Left renal pelvis (tissue), 4 donors: ENCODE measurements at regions not wholly inside any gene's neighbourhood (a gene's known extent, or its start where the extent isn't known, plus 50 kb on each side); places are given as distances from the start of the nearest gene placed in this dataset.

Experiments used
- DNase-seq, 4 donors: peaks; one replicate each; pipeline ENCODE4 v3.0.0-alpha.2; 2013; ENCODE audit warnings: low read depth in 4 of 4, low spot score in 3 of 4

DNA sequence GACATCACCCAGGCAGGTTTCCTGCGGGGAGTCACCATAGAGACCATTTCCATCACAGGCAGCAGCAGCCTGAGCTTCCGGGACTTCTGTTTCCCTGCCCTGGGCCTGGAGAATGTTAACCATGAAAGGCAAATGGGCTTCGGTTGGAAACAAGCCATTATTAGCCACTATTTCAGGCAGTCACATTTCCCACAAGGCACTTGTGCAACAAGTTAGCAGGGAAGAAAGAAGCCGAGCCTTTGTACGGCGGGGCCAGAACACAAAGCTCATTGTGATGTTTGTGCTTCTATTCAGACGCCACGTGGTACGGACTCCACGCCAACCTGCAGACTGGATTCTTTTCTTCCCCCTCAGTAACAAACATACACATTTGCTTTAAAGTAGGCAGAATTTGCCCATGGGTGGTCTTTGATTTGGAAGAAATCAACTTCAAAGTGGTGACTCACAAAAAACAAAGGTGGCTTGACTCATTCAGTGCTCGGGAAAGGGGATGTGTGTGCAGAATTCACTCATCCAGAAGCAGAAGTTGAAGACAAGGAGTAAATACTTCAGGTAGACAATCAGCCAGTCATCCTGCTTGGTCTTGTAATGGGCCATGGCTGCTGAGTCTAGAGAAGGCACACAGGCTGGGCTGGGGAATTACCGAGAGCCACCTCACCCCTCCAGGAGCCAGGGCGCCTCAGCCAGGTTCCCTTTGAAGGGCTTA, 154.2 kb upstream of the PRMT8 start:
- no peak for DNase-seq

DNA sequence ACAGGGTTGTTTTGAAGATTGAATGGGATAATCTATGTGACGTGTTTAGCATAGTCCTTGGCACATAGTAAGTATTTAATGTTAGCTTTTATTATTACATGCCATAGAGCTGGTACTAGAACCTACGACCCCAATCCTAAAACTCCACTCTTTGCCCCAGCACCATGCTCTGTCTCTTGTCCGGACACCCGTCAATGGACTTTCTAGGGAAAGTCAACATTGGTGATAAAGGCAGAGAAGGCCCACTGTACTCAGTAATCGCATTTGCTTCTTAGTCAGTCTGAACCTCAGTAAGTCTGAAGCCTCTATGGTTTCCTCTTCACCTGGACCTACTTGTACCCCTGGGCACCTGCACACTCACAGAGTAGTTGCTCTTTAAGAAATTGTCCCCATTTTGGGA, 153.1 kb upstream of the PRMT8 start:
- no peak for DNase-seq

DNA sequence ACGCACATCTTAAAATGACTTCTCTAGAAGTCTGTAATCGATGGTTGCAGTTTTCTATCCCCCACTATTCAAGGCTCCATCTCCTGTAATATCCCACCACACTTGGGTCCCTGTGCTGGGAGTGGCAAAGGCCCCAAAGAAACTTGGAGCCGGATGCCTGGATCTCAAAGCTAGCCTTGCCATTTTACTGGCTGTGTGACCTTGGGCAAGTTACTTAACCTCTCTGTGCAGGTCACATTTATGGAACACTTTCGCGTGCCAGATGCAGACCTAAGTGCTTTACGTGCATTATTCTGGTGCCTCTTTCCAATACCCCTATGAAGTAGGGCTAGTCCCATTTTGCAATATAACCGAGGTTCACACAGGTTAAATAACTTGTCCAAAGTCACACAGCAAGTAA, 151.8 kb upstream of the PRMT8 start:
- no peak for DNase-seq

DNA sequence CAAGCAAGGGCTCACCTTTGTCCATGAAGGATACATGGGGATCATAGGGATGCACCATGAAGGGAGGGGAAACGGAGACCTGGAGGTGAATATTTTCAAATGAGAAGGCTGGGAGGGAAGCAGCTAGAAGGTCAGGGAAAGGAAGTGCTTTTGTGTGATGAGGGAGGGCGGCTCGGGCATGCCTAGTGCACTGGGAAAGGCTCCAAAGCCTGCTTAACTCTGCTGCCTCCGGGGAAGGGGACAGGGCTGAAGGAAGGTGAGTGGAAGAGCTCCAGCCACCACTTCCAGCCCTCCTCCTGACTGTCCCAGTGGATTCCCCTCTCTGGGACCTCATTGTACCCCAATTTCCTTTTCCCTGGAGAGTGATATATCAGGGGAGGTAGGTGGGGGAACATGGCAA, 149.4 kb upstream of the PRMT8 start:
- DNase-seq = no peak

DNA sequence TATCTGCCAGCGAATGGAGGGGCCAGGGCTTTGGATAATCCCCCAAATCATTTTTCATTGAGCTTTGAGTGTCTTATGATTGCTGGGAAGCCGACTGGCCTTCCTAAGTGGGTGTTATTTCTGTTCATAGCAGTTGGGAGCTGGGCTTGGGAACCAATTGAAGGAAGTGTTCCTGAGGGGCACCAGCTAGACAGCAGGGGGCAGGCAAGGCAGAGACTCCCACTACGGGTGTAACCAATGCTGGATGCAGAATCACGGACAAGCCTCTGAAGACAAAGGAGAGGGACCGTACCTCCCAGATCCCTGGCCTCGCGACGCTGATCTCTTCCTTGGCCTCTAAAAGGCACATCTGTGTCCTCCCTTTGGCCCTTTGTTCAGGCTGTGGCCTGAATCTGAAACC, 149.0 kb upstream of the PRMT8 start:
- DNase-seq = peak in 1 of 4 donors; percentile 44

DNA sequence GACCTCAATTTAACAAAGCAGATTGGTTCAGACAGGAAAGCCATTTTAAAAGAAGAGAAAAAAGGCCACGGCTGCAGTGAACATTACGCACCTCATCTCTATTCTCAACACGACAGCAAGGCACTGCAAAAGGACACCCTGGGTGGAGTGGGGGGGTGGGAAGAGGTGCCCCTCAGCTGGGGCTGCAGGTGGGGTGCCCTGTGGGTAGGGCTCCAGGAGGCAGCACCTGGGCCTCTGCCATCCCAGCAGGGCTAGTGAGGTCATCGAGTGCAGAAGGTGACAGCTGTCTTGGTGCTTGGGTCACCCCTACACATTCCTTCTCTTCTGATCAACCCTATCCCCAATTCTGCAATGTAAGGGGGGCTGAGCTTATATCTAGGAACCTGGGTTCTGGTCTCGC, 142.9 kb upstream of the PRMT8 start:
- DNase-seq = no peak

DNA sequence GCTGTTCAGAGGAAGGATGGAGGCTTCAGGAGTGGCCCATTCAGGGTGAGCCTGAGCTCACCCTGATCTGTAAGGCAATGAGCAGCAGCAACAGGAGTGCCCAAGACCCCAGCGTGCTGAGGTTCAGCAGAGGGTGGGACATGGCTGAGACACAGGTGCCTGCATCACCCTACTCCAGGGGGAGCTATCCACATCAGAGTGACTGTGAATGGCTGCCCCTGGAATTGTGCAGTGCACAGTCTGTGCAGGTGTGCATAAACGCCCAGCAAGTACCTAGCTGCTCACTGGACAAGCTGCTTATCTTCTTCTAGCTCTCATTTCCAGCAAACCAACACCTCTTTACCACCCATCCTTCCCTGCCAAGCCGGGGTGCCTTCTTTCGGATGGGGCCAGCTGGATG, 140.6 kb upstream of the PRMT8 start:
- no peak for DNase-seq

DNA sequence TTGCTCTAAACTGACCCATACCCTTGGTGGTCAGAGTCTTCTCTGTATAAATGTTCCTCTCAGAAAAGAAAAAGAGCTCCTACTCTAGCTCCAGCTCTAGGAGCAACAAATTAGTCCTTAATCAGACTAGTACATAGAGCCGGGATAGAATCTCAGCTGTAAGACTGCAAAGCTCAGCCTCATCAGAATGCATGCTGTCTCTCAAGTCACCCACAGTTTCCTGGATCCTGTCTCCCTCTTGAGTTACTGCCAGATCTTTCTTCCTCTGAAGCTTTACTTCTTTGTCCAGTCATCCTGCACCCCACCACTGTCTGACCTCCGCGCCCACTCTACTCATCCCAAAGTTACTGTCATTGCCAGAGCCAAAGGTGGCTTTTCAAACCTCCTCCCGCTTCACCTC, 139.3 kb upstream of the PRMT8 start:
- no peak for DNase-seq

DNA sequence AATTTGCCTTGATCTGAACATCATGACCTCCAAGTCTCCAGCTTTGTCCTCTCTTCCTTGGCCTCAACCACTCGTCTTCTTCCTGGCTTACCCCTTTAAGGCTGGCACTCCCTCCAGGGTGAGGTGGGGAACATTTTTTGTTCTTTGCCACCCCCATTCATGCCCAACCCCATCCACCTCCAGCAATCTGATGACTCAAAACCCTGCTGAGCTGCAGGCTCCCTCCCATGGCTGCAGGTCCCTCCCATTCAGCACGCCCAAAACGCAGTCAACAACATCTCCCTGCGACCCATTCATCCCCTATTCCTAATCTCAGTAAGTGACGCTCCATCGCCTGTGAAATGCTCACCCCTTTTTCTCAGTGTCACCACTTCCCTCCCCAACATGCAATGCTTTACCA, 138.8 kb upstream of the PRMT8 start:
- no peak for DNase-seq

DNA sequence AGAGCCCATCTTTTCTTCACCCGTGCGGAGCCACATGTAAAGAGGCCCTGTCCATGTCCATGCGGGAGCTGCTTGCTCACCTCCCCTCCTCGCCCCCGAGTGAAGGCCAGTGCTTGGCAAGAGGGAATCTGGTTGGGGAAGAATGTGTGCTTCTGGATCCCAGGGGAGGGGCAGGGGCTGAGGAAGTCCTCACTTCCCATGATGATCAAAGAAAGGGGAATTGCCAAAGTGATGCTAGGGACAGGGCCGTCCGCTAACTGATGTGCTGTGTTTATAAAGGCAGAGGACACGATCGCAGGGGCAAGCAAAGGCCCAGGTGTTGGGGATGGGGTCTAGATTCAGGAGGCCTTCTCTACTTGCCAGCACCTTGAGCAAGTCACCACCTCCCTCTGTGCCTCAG, 137.4 kb upstream of the PRMT8 start:
- DNase-seq = no peak

DNA sequence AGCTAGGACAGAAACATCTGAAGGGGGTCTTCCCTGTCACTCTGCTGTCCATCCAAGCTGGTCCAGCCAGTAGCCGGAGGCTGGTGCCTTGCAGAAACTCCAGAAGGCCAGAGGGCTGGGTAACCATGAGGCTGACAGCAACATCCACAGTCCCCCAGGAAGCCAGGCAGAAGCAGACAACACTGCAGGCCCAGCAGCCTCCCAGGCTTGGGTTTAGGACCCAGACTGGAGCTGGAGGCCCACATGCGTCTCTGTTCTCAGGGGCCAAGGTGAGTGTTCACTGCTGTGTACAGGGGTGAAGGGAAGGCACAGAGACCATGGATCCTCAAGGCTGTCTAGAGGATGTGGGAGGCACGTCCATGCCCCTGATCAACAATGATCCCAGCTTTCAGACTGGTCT, 136.4 kb upstream of the PRMT8 start:
- no peak for DNase-seq

DNA sequence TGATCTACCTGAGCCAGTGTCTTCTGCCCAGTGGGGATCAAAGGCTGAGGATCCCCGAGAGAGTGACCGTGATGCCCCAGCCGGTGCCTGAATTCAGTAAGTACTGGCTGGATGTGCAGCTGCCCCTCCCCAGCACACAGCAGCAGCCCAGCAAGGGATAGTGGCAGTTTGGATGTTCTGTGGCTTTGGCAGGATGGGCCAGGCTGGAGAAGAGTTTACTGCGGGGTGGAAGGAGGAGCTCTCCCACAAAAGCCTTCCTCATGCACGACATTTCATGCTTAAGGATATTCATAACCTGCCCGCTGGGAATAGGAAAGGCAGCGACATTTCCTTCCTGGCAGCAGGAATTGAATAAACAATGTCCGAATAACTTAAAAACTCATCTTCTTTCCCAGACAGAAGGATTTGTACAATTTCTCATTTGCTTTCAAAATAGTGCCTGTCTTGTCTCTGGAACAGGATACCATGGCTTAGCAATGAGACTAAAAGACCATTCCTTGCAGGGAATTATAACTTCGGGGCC, 135.6 kb upstream of the PRMT8 start:
- DNase-seq = no peak

DNA sequence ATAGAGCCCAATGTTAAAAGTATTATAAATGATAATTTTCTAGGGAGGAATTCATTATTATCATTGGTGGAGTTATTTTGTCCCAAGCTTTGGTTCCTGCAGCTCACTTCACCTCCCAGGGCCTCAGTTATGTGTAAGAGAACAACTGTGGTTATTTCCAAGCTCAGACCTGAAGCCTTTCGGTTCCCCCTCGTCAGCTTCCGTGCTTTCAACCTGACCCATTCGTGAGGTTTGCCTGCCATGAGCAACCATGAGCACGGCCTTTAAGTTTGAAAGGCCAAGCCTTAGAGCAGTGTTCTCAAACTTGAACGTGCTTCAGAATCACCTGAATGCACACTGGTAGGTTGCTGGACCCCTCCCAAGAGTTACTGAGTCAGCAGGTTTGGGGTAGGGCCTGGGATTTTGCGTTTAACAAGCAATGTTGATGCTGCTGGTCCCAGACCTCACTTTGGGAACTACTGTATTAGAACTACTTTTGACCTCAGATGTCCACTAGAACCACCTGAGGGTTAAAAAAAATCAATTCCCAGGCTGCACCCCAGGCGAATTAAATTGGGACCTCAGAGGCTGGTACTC, 133.0 kb upstream of the PRMT8 start:
- DNase-seq = no peak

DNA sequence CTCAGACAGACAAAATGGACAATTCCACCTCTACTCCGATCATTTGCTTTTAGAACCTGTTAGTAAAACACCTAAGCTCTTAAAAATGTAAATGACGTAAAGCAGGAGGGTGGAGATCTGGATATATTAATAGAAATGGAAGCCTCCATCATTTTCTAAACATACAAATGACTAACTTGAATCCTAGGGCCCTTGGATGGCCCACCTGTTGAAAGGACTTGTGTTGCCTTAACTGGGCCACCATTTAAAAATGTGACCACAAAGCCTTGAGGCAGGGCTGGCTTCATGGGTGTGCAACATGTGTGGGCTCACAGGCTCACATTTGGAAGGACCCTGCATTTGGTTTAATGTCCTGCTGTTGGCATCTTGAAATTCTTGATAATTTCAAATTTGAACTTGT, 131.5 kb upstream of the PRMT8 start:
- DNase-seq = no peak

DNA sequence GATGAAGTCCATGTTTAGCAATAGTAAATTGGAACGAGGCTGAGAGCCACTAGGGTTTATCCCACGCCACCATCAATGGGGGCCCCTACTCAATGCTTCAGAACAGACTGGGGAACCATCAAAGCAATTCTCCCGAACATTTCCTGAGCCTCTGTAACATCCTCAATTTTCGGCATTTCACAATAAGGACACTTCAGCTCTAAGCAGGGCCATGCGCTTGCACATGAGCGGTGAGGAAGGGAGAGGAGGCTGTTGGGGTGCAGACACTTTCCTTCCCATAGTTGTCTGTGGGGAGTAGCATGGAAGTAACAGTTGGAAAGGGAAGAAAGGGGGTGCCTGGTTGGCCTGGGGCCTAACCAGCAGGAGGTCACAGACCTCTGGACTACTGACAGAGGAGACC, 129.9 kb upstream of the PRMT8 start:
- no peak for DNase-seq

DNA sequence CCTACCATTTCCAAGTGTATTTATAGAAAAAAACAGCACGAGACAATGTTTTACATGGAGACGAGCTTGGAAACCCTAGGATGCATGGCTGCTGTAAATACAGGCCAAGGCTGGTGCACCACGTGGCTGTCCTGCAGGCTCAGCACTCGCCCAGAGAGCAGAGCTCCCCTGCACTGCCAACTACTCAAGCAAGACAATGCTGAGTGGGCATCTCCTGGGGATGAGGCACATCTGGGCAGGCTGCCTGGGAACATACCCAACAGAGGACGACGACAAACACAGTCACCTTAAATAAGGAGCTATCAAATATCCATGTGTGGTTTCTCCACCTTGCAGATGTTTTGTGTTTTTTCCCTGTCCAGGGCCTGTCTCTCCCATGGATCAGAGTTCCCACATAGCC, 128.3 kb upstream of the PRMT8 start:
- peak in 1 of 4 donors; percentile 52 for DNase-seq

DNA sequence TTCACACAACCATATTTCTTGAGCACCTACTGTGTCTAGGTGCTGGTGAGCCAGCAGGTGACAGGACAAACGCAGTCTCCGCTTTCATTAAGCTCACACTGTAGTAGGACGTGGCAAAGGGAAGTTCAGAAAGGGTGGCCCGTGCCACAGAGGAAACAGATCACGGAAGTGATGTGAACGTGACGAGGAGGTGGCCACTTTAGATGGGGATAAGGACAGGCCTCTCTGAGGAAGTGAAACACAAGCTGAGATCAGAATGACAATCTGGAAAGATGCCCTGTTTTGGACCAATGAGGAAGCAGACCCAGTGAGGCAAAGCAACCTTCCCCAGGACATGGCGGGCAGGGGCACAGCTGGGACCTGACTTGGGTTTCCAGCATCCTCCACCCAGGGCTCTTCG, 127.4 kb upstream of the PRMT8 start:
- no peak for DNase-seq

DNA sequence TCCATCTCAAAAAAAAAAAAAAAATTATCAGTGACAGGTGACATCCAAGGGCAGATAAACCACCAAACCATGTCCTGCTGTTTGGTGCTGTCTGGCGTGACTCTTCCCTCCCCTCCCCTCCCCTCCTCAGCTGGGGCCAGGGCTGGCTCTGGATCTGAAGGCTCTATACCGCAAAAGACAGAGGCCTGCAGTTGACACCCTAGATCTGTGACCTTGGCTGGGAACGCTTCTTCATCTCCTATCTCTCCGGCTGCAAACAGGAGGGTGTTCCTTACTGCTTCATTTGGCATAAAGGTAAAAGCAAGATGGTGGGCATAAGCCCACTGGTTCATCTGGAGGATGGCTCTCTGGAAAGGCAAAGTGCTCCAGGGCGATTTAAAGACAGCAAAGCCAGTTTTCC, 126.8 kb upstream of the PRMT8 start:
- DNase-seq = no peak

DNA sequence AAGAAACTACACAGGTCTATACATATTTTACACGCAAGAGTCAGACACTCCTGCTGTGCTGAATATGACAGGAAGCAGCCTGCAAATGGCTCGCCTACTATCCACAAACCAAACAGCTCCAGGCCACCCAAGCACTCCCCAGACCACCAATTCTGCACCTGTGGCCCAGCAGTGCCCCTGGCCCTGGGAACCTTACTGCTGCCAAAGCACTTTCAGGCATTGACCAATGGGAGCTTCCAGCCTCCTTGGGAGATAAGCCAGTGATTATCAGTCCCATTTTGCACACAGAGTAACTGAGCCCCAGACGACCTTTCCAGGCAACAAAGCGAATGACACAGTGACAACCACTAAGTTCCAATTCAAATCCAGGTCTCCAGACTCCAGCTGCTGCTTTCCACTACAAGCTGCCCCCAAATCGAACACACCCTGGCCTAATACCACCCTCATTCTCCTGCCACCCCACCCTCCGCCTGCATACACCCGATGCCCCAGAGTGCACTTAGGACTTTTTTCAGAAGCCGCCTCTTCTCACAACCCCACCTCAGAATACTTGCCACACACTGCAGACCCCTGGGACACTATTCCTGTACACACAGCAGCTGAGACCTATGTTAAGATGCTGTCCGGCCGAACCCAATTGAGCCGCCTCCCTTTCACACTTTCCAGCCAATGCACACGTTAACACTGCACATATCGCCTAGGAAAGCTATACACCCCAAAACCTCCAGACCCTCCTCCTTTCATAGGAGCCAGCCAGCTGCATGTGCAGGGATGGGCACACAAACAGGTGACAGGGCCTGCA, 126.1 kb upstream of the PRMT8 start:
- DNase-seq = no peak

DNA sequence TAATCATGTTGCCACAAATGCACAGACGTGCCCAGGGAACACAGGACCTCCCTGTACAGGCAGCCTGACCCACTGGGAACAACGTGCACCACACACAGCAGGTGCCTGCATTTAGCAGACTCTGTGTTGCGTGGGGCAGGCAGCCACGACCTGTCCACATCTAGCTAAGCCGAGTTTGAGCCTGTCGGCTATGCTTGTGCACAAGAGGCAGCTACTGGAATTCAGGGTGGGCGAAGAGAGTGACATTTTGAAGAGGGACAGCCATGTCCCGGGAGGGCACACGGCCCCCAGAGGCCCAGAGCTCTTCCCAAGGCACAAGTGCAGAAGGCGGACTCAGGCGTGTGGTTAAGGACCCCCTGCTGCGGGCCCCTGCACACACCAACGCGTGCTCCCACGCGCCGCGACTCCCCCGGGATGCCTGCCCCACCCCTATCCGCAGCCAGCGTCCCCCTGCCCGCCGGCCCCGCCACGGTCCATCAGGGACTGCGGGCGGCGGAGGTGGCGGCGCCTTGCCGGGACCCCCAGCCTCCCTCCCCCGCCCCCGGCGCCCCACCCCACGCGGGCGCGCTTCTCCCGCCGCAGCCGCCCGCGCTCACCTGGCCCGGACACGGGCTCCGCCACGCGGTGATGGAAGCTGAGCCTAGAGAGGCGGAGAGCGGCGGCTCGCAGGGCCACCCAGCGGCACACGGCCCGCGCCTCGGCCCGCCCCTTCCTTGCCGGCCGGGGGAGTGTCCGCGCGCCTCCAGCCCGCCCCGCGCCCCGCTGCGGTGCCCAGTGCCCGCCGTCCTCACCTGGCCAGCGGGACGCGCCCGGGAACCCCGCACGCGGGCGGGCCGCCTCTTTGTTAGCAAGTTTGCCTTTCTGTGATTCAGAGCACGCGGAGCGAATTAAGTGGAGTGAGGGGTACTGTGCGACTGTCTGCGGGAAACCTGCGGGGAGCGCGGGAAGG, 125.3 kb upstream of the PRMT8 start:
- no peak for DNase-seq
